ENCODE measurements at regions not wholly inside any gene's neighbourhood (a gene's known extent, or its start where the extent isn't known, plus 50 kb on each side); places are given as distances from the start of the nearest gene placed in this dataset.
"Not testable (repeated sequence)": the region's sequence is repeated elsewhere in the genome, so short reads cannot be mapped to it uniquely, and the experiment has no call there.

DNA sequence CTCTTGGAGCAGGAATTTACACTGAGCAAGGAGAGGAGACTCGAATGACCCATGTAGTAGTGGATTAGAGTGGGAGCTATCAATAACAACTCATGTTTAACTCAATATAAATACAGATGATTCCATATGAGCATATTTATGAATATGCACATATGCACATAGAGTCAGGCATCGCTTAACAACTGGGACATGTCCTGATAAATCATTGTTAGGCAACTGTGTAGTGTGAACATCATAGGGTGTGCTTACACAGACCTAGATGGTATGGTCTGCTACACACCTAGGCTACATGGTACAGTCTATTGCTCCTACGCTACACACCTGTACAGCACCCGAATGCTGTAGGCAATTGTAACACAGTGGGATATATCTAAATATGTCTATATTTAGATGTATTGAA, 75.9 kb upstream of the RALGAPA2 start:
- no peak for DNase-seq

DNA sequence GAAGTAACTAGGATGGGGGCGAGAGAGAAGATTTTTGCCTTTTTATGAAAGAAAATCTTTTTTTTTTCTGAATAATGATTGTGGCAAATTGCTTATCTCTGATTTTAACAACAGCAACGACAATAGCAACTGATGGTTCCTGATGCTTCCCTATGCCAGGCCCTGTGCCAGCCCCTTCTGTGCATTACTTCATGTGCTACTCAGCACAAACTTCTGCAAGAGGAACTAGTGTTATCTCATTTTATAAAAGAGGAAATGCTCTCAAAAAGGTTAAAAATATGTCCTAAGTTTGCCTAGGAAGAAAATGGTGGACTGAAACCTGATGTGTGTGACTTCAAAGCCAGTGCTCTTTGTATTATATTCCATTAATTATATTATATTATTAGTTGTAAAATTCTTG, 74.0 kb upstream of the RALGAPA2 start:
- DNase-seq = no peak

DNA sequence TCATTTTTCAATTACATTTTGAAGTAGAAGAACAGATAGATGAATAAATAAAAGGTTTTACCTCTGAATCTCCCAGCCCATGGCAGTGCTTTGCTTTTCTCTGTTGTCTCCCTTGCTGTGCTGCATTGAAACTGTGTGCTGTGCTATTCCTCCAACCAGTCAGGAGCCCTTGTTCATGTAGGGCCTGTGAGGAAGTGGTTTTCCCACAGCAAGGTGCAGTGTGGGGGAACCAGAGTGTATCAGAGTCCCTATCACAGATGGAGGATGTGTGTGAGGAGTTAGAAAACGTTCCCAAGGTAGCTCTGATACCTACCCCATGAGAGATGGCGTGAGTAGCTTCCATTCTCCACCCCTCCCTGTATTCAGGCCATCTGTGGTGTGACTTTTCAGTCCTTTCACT, 72.8 kb upstream of the RALGAPA2 start:
- no peak for DNase-seq

DNA sequence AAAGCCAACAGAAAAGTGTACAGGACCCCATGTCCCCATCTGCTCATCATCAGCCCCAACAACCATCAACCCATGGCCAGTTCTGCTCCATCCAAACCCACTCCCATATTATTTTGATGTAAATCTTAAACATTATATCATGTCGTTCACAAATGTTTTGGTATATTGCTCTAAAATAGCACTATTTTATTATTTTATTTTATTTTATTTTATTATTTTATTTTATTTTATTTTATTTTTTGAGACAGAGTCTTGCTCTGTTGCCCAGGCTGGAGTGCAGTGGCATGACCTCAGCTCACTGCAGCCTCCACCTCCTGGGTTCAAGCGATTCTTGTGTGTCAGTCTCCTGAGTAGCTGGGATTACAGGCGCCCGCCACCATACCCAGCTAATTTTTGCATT, 72.0 kb upstream of the RALGAPA2 start:
- not testable (repeated sequence) for DNase-seq

DNA sequence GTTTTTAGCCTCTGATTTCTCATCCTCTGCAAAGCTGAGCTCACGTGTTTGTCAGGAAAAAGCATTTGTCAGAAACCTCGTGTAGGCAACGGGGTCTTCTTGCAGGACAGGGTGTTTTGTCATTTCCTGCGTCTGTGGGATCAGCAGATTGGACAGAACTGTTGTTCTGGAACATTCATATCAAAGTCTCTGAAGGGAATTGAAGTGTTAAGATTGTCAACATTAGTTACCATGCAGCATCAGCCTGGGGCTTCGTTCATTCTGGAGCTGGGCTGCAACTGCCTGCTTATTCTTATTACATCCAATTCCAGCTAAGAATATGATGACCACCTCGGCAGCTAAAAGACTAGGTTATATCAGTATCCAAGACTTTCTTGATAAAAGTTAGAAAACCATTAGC, 71.0 kb upstream of the RALGAPA2 start:
- DNase-seq = no peak

DNA sequence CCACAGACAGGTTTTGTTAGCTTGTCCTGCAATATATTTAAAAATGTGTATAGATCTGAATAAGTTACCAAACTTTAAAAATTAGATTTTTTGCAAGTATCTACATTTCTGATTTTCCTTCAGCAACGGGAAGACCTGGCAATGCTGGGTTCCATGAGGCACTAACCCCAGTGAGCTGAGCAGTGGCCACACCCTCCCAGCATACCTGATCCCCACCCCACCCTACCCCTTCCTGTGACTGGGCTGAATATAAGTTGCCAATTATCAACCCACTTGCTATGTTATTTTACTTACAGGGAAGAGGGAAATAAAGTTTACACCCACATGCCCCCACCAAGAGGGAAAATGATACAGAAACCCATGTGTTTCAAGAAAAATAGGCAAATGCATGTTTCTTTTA, 70.3 kb upstream of the RALGAPA2 start:
- DNase-seq = no peak

DNA sequence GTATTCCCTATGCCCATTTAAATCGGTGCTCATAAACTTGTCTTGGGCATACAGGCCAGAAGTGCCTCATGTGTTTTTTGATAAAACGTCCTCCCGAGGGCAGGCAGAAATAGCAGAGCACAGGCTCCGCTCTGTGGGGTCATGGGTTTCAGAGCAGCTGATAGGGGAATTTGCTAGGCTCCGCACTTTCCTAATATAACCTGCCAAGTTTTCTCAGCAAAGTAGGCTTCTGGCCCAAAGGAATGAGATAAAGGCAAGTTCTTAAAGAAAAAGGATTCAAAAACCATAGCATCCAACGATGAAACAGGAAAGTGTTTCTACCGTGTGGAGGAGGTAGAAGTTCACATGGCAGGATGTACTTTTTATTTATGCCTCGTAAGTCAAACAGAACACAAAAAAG, 69.8 kb upstream of the RALGAPA2 start:
- DNase-seq = no peak

DNA sequence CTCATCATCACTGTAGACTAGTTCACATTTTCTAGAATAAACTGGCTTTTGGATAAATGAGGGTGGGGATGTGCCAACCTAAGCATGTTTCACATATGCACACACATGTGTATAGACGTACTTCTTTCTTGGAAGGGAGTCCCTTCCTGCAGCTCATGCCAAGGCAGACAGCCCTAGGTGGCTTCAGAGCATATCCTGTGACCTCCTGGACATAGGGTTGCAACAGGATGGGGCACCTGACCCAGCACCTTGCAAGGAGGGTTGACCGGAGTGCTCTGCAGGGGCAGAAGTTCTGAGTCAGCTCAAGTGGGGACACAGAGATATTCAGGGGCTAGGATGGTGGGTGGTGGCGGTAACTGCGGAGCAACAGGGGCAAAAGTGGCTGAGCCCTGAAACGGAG, 68.6 kb upstream of the RALGAPA2 start:
- no peak for DNase-seq

- no peak for DNase-seq
These were observed 67.8 kb upstream of the RALGAPA2 start for GRCh38 chr20:20780127-20780824.

DNA sequence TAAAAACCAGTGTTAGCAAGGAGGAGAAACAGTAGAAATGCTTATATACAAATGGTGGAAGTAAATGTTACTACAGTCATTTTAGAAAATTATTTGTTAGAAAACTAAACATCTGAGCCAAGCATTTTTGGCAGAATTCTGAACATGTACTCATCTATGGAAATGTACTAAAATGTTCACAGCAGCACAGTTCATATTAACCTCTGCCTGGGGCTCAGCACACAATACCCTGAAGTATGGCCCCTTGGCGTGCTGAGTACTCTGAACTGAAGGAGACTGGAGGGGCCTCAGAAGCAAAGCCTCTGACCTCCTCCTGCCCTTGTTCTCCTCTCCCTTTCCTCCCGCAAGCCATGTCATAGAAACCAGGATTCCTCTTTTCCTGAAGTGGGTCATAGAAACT, 66.2 kb upstream of the RALGAPA2 start:
- DNase-seq = no peak

GRCh38 chr20:20772497-20773085, 60.1 kb upstream of the RALGAPA2 start:
- DNase-seq = no peak

- no peak for DNase-seq
These were observed 55.9 kb upstream of the RALGAPA2 start for GRCh38 chr20:20768202-20768815.

- DNase-seq = no peak
These were observed 53.4 kb upstream of the RALGAPA2 start for GRCh38 chr20:20765696-20766365.

GRCh38 chr20:20763650-20764049, 51.2 kb upstream of the RALGAPA2 start:
- DNase-seq = no peak

All from activated CD8-positive, alpha-beta memory T cell treated with anti-CD3 and anti-CD28 coated beads for 24 hours (primary cell).